ENCODE measurements at regions not wholly inside any gene's neighbourhood (a gene's known extent, or its start where the extent isn't known, plus 50 kb on each side); places are given as distances from the start of the nearest gene placed in this dataset.

DNA sequence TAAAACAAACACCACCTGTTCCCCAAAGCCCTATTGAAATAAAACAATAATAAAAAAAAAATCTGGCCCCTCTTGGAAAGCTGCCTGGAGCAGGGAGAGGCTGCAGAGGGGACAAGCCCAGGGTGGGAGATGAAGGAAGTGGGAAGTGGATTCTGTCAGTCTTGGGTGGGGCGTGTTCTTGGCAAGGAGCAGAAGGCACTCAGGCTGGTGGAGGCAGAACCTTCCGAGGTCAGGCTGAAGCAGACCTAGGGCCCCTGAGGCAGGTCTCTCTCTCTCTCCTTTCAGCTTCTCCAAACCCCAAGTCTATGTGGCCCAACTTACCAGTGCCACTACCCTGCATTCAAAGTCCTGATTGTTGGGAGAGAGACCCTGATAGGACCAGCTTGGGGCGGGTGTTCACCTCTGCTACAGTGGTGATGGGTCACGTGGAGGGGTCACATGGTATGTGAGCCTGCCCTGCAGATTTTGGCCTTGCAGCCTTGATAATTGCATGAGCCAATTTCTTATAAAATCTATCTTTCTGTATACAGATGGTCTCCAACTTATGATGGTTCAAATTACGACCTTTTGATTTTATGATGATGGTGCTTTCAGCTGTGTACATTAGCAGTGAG is 145.4 kb upstream of the C1orf174 start:
- no peak for DNase-seq (ENCODE audit: low spot score)

DNA sequence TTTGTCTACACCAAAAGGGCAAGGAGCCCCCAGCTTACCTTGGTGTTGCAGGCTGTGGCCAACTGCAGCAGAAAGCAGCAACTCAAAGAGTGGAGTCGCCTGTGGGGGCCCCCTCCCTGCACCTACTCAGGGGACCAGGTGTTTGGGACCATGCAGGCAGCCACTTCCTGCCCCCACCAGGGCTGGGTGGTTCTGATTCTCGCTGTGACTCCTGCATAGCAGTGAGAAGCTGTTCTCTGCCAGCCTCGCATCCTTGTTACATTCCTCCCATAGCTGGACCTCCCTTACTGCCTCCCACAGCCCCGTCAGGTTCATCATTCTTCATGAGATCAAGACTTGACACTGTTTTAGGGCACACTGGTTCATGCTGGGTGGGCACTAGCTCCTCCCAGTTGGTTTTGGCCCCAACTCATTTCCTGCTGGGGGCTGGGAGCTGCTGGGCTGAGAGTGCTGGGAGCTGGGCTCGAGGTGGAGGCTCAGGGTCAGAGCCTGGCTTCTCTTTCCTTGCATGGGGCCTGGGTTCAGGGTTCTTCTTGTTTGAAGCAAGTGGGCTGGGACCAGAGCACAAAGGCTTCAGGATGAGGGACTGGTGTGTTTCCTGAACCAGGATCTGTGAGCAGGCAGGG is 146.9 kb upstream of the C1orf174 start:
- no peak for DNase-seq (ENCODE audit: low spot score)

DNA sequence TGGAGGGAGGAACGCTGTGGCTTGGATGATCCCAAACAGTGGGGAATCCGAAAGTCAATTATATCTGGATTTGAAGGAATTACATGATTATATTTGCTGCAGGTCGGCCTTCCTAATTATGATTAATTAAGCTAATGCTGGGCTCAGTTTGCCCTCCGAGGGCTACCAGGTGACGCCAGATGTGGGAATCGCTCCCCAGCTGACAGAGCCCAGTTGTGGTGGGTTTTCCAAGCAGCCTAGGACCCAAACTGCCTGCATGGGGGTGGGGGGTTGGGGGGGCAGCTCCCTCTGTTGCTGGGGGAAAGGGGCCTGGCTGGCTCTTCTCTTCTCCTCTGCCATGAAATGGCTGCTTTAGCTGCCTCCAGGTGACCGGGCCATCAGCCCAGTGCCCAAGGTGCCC is 147.6 kb upstream of the C1orf174 start:
- no peak for DNase-seq (ENCODE audit: low spot score)

DNA sequence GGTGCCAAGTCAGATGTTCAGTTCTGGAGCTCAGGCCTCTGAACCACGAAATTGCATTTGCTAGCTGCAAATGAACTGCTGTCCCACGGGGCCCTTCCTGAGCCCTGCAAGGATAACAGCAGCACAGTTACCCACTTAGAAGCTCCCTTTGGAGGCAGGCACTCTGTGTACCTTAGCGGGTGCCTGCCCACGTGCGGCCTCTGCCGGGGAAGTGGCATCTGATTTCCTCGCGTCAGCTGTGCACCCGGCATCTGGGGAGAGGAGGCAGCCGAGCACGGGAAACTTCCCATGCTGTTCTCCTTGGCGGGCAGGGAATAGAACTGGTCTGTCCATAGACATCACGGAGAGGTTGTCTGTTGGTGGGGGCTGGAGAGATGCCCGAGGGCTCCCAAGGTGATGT is 148.0 kb upstream of the C1orf174 start:
- no peak for DNase-seq (ENCODE audit: low spot score)

DNA sequence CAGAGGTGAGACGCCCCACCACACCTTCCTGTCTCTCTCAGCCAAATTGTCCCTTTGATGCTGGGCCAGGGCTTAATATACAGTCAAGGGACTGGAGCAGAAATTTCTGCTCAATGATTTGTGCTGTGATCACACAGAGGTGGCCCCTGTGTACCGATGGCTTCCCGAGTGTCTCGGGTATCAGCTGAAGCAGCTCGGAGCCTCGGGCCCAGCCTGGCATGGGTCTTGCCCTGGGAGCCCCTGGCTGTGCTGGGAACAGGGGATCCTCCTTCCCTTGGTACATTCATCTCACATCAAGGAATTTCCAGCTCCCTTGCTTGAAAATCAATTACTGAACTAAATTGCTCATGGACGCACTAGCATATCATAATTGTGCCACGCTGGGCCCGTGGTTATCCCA is 148.8 kb upstream of the C1orf174 start:
- DNase-seq (ENCODE audit: low spot score) = no peak

DNA sequence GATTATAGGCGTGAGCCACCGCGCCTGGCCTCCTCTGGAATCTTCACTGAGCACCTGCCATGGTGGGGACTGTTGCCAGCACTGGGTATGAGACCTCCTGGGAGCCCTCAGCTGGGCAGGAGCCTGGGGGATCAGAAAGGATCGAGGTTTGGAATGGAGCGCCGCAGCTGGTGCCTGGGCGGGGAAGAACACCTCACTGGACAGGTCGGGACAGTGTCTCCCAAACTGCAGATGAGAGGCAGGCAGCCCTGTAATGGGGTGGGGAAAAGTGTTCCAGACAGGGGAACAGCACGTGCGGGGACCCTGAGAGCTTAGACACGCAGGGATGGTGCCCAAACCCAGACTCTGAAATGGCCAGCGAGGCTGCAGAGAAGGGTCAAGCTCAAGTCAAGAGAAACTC is 150.9 kb upstream of the C1orf174 start:
- DNase-seq (ENCODE audit: low spot score) = no peak

- DNase-seq (ENCODE audit: low spot score) = no peak
These were observed 152.6 kb upstream of the C1orf174 start for GRCh38 chr1:4052657-4053056.

DNA sequence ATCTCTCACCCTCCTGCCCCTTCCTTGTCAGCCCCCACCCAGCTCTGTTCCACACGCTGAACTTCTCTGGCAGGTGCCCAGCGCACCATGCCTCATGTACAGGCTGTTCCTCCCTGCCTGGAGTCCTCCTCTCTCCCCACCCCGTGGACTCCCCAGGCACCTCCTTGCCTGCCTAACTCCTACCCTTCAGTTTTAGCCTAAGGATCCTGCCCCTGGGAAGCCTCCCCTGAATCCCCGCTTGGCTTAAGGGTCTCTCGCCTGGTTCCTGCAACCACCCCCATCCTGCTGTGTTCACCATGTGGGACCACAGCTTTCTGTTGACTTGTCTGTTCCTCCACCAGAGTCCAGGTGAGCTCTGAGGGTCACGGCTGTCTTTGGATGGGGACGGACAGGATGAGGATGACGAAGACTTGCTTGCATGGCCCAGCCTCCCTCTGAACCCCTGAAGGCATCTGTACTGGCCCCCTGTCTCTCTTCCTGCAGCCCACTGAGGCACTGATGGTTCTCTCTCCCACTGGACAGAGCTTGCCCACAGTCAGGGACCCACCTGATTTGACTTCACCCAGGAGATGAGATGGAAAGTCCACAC is 153.2 kb upstream of the C1orf174 start:
- no peak for DNase-seq (ENCODE audit: low spot score)

GRCh38 chr1:4053774-4054173 is 153.7 kb upstream of the C1orf174 start:
- no peak for DNase-seq (ENCODE audit: low spot score)

- DNase-seq (ENCODE audit: low spot score) = no peak
These were observed 155.4 kb upstream of the C1orf174 start for GRCh38 chr1:4055294-4055967.

- DNase-seq (ENCODE audit: low spot score) = no peak
These were observed 156.3 kb upstream of the C1orf174 start for GRCh38 chr1:4056422-4056821.

GRCh38 chr1:4056989-4057388 is 156.9 kb upstream of the C1orf174 start:
- DNase-seq (ENCODE audit: low spot score) = no peak

DNA sequence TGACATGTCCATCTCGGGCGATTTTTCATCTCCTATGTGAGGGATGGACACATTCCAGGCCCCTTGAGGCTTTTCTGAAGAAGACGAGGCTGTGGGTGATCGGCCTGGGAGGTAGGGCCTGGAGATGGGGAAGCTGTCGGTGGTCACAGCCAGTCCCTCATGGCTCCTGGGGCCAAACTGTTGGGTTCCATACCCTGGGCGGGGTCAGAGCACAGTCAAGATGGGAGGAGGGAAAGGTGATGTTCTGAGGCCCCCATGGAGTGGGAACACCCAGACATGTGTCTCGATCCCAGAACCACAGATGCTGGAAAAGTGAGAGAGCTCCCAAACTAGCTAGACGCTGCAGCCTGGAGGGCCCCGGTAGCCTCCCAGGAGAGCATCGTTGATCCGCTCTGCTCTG is 157.5 kb upstream of the C1orf174 start:
- DNase-seq (ENCODE audit: low spot score) = no peak

- no peak for DNase-seq (ENCODE audit: low spot score)
These were observed 158.1 kb upstream of the C1orf174 start for GRCh38 chr1:4058122-4058521.

GRCh38 chr1:4058706-4059105 is 158.6 kb upstream of the C1orf174 start:
- DNase-seq (ENCODE audit: low spot score) = no peak

- DNase-seq (ENCODE audit: low spot score) = no peak
These were observed 159.2 kb upstream of the C1orf174 start for GRCh38 chr1:4059270-4059669.

- no peak for DNase-seq (ENCODE audit: low spot score)
These were observed 160.8 kb upstream of the C1orf174 start for GRCh38 chr1:4060850-4061249.

DNA sequence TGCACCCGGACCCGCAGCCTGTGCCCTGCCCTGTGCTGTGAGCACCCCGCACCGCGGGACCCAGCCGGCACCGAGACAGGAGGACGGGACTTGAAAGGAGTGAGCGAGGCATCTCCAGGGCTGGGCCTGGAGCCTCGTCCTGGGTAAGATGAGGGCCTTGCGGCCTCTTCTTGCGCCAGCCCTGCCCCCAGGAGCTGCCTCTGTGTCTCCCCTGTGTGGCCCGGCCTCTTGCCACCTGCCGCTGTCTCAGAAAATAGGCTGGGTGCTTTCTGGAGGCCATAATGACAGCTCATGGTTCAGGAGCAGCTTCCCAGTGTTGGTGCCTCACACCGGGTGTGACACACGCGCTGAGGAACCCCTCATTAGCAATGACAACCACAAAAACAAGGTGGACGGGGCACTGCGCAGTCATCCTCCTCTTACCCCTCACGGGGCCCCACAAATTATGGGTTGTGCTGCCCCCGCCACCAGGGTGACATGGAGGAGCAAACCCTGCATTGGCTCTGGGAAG is 161.5 kb upstream of the C1orf174 start:
- DNase-seq (ENCODE audit: low spot score) = no peak

DNA sequence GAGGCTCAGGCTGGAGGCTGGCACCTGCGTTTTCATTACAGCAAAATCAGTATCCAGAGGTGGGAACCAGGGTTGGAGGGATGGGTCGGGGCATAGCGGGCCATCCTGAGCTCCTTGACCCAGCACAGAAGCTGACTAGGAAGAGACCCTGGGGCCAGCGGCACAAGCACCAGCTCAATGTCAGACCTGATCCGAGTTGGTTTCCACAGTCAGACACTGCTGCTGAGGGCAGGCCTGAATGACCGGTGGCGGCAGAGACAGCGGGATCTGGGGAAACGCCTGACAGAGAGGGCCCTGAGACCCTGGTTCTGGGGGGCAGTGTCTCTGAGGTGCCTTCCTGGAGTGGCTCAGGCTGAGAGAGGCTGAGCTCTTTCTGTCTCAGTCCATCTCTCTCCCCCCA is 162.0 kb upstream of the C1orf174 start:
- no peak for DNase-seq (ENCODE audit: low spot score)

DNA sequence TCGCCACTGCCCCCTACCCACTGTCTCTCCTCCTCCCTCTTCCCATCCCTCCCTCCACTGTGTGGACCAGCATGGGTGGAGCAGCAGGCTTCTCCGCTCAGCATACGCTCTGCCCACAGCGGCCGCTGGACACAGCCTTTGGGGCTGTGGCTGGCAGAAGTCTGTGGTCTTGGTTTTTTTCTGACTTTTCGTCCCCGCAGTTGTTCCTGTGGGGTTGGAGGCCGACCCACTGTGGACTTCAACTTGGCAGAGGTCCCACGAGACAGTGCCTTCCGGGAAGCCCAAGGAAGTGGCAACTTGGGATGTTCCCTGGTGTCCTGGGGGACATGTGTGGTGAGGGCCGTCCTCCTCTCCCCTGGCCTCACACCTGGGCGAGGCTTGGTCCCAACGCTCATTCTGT is 162.5 kb upstream of the C1orf174 start:
- no peak for DNase-seq (ENCODE audit: low spot score)

- no peak for DNase-seq (ENCODE audit: low spot score)
These were observed 162.9 kb upstream of the C1orf174 start for GRCh38 chr1:4062992-4063391.

- DNase-seq (ENCODE audit: low spot score) = no peak
These were observed 163.4 kb upstream of the C1orf174 start for GRCh38 chr1:4063516-4063915.
